K562 (cell line): ENCODE measurements at regions not wholly inside any gene's neighbourhood (a gene's known extent, or its start where the extent isn't known, plus 50 kb on each side); places are given as distances from the start of the nearest gene placed in this dataset.

Experiments
- ATAC-seq: fragments of 200-7000 bp; cut with Tn5 transposase; 3 replicates; pipeline ENCODE4 v1.9.1; 2020; ENCODE audit warnings: moderate library complexity
- BruUV-seq: library from RNA; stranded (reverse); fragments of 400-500 nt; replicated peaks from 2 replicates; lab custom pipeline; 2021; lab: Mats Ljungman, UMichigan
- CTCF ChIA-PET: fragments of 300-600 bp; formaldehyde crosslinking; extraction: SDS; loops from one replicate; lab custom pipeline; 2021; ENCODE audit warnings: low intra/inter-chr PET ratio; lab: Yijun Ruan, JAX
- POLR2A ChIA-PET: fragments of 300-600, 350-650 bp; sonication (Branson Sonifier 250); formaldehyde crosslinking; extraction: SDS; loops from one replicate; lab custom pipeline; 2021; ENCODE audit warnings: antibody characterized with exemption, inconsistent platforms; lab: Yijun Ruan, JAX
- DNase-seq, 4 experiments: peaks; one replicate each; pipeline versions ENCODE4 v3.0.0 to v3.0.0-alpha.2; 2011 to 2018; ENCODE audit warnings: low spot score in 3 of 4, mixed read lengths in 3 of 4; ENCODE audit errors: extremely low read depth in 1 of 4
- FAIRE-seq: peaks from 2 replicates; lab custom pipeline; 2011; peaks lifted over from hg19 to GRCh38; lab: Jason Lieb, UNC
- H2AFZ ChIP-seq: 2 replicates; pipeline ENCODE4 v1.6.0; 2011; ENCODE audit warnings: low read depth, low read length, control low read depth, inconsistent platforms
- H3K27ac ChIP-seq: fragments of 200-600 bp; 3 replicates; pipeline ENCODE4 v1.8.0; 2011; ENCODE audit warnings: low read depth, mild to moderate bottlenecking, control low read depth, inconsistent platforms, low read length, moderate library complexity, mixed read lengths; ENCODE audit errors: extremely low read depth
- H3K27me3 ChIP-seq, 2 experiments: fragments of 300-600 bp in 1 of 2; 2 replicates in 1 of 2; 3 replicates in 1 of 2; pipeline versions ENCODE4 v1.6.0 to v1.8.0; 2011; ENCODE audit warnings: inconsistent platforms in 2 of 2, low read length in 2 of 2, mild to moderate bottlenecking in 1 of 2, mixed read lengths in 1 of 2, moderate library complexity in 1 of 2; ENCODE audit not compliant: control insufficient read depth in 2 of 2, insufficient read depth in 2 of 2
- H3K36me3 ChIP-seq: fragments of 300-600 bp; 3 replicates; pipeline ENCODE4 v1.8.0; 2011; ENCODE audit warnings: mild to moderate bottlenecking, low read length, inconsistent platforms; ENCODE audit not compliant: control insufficient read depth, insufficient read depth
- H3K4me1 ChIP-seq, 2 experiments: fragments of 200-600 bp in 1 of 2; replicated peaks in 1 of 2; 2 replicates in 1 of 2; 3 replicates in 1 of 2; pipeline versions ENCODE4 v1.5.1 to v1.8.0; 2011; ENCODE audit warnings: inconsistent platforms in 2 of 2, low read length in 2 of 2, mild to moderate bottlenecking in 1 of 2, mixed read lengths in 1 of 2, moderate library complexity in 1 of 2; ENCODE audit not compliant: control insufficient read depth in 2 of 2, insufficient read depth in 2 of 2
- H3K4me2 ChIP-seq: 2 replicates; pipeline ENCODE4 v1.6.1; 2011; ENCODE audit warnings: low read length, control low read depth, inconsistent platforms, mixed read lengths; ENCODE audit not compliant: insufficient read depth
- H3K4me3 ChIP-seq: fragments of 200-600 bp; sonication (generic), shearing (Covaris generic); 2 replicates; pipeline ENCODE4 v1.5.1; 2016; ENCODE audit warnings: control low read depth, inconsistent platforms
- H3K79me2 ChIP-seq: fragments of 200-600 bp; 3 replicates; pipeline ENCODE4 v1.8.0; 2011; ENCODE audit warnings: low read length, inconsistent platforms; ENCODE audit not compliant: control insufficient read depth, insufficient read depth
- H3K9ac ChIP-seq, 2 experiments: 2 replicates each; pipeline versions ENCODE4 v1.6.0 to v1.6.1; 2011; ENCODE audit warnings: low read depth in 2 of 2, low read length in 2 of 2, control low read depth in 1 of 2, inconsistent platforms in 1 of 2, mild to moderate bottlenecking in 1 of 2, mixed read lengths in 1 of 2; ENCODE audit not compliant: insufficient read depth in 1 of 2
- H3K9me1 ChIP-seq: one replicate; pipeline ENCODE4 v1.6.0; 2011; ENCODE audit warnings: inconsistent platforms, mild to moderate bottlenecking, low read length, moderate library complexity; ENCODE audit not compliant: control insufficient read depth, insufficient read depth
- H3K9me3 ChIP-seq: replicated peaks from 2 replicates; pipeline ENCODE4 v1.5.1; 2011; ENCODE audit warnings: low read depth, low read length, inconsistent platforms; ENCODE audit not compliant: control insufficient read depth, insufficient read depth
- H4K20me1 ChIP-seq: replicated peaks from 2 replicates; pipeline ENCODE4 v1.6.1; 2011; ENCODE audit warnings: low read length, inconsistent platforms, mixed read lengths; ENCODE audit not compliant: control insufficient read depth, insufficient read depth
- ARID1B ChIP-seq: fragments of 450-650 bp; IDR thresholded peaks from 2 replicates; pipeline ENCODE4 v1.6.1; 2016; ENCODE audit warnings: antibody characterized with exemption, mild to moderate bottlenecking, inconsistent platforms
- CEBPB ChIP-seq: fragments of 450-650 bp; IDR thresholded peaks from 2 replicates; pipeline ENCODE4 v1.6.1; 2016; ENCODE audit warnings: missing genetic modification characterization, missing compliant biosample characterization
- CTCF ChIP-seq, 3 experiments: IDR thresholded peaks in 2 of 3; conservative IDR thresholded peaks in 1 of 3; 2 replicates each; pipeline ENCODE4 v1.5.1; 2011 to 2012; ENCODE audit warnings: low read length in 3 of 3, mild to moderate bottlenecking in 3 of 3, control low read depth in 2 of 3, improper control_type of control experiment in 1 of 3, inconsistent platforms in 1 of 3, low read depth in 1 of 3, mixed read lengths in 1 of 3, moderate library complexity in 1 of 3; ENCODE audit not compliant: insufficient read depth in 2 of 3
- HINFP ChIP-seq: fragments of 450-650 bp; conservative IDR thresholded peaks from 2 replicates; pipeline ENCODE4 v1.6.1; 2016; ENCODE audit warnings: missing genetic modification characterization, low read depth, mild to moderate bottlenecking, control low read depth, missing compliant biosample characterization
- NONO ChIP-seq, 2 experiments: fragments of 200-400 bp in 1 of 2; fragments of 450-650 bp in 1 of 2; formaldehyde crosslinking in 1 of 2; IDR thresholded peaks; 2 replicates each; pipeline ENCODE4 v1.6.1; 2017; ENCODE audit warnings: low read depth in 2 of 2, mild to moderate bottlenecking in 2 of 2, moderate library complexity in 2 of 2, low read length in 1 of 2
- SMARCB1 ChIP-seq: IDR thresholded peaks from 2 replicates; pipeline ENCODE4 v1.6.1; 2011; ENCODE audit warnings: improper control_type of control experiment, low read depth; ENCODE audit not compliant: insufficient read length
- USF1 ChIP-seq: sonication (generic); formaldehyde crosslinking; IDR thresholded peaks from 2 replicates; pipeline ENCODE4 v1.9.0; 2022; ENCODE audit warnings: mild to moderate bottlenecking, missing genetic modification reagents
- ZNF431 ChIP-seq: sonication (generic); formaldehyde crosslinking; IDR thresholded peaks from 2 replicates; pipeline ENCODE4 v1.8.0; 2022; ENCODE audit warnings: mild to moderate bottlenecking, missing genetic modification reagents
- WGBS: fragments of 100-300 bp; shearing (Covaris generic); methylation state at CpG from one replicate; pipeline ENCODE4 v1.1.6; 2016; ENCODE audit warnings: low coverage, mixed read lengths; ENCODE audit not compliant: insufficient coverage; ENCODE audit errors: missing lambda C conversion rate; 5-methylcytosine and 5-hydroxymethylcytosine counted together
- in situ Hi-C: fragments of 300-500 bp; cut with MboI; formaldehyde crosslinking; loops from 4 replicates; pipeline ENCODE4 v1.15.0; 2018; ENCODE audit warnings: inconsistent platforms, mixed read lengths
- intact Hi-C: fragments of 100-400 bp; cut with micrococcal nuclease; formaldehyde crosslinking; loops from 2 replicates; pipeline ENCODE4 v1.14.2; 2022

GRCh38 chr6:44668391-44668930 lies 281.0 kb downstream of the CDC5L start (continued):
- TF ChIP-seq CTCF (IDR thresholded peaks at IDR 0.05 in 2 of 3, conservative IDR thresholded peaks at IDR 0.05 in 1 of 3; ENCODE audit: insufficient read depth in 2 of 3, low read depth in 1 of 3, low read length in 3 of 3) (0 out of 6 replicates have a peak, but pooled peaks of 1 of the 3 experiments have one; percentile 7), USF1 (CRISPR knock-in tag) (peak; percentile 13; the same call in 1 of the 2 replicates)

GRCh38 chr6:44668976-44669934 lies 281.7 kb downstream of the CDC5L start:
- Histone ChIP-seq H3K4me3 (no peak overlapping the region), H3K9ac (no peak overlapping the region), H3K4me1 (no peaks in the 10 kb centered on the region), H2AFZ (no peak overlapping the region), H3K4me2 (no peak overlapping the region), H3K27me3 (peaks cover 0 to 43% of the 10 kb centered on the region in 2 experiments), H4K20me1 (no peaks in the 10 kb centered on the region), H3K27ac (no peak overlapping the region), H3K79me2 (no peaks in the 10 kb centered on the region), H3K9me1 (no peaks in the 10 kb centered on the region), H3K36me3 (no peaks in the 10 kb centered on the region), H3K9me3 (no peaks in the 10 kb centered on the region)
- intact Hi-C loops (no loop called here), in situ Hi-C loops (loop anchor here (10.0 kb wide), 1 partner anchor 746 kb away; no protein-coding TSS in a partner anchor)
- 0% methylated on average over 9 of the region's 9 CpGs for WGBS
- FAIRE-seq (no peak), ATAC-seq (no peak), DNase-seq (no peak)
- POLR2A ChIA-PET: interaction anchor here (0.7 kb wide), 1 partner anchor 1709 kb away, joined by 3 read pairs; no protein-coding TSS in a partner anchor
- TF ChIP-seq ARID1B: no peak
- TF ChIP-seq ZNF431 (CRISPR knock-in tag): no peak
- no peak for TF ChIP-seq CEBPB (tag)
- TF ChIP-seq SMARCB1: no peak
- TF ChIP-seq HINFP: no peak
- TF ChIP-seq NONO (IDR thresholded peaks at IDR 0.05; ENCODE audit: low read depth in 2 of 2, low read length in 1 of 2): no peak
- CTCF ChIA-PET: no interaction called here
- no TSS peak for BruUV-seq
